Thoracic aorta (tissue), 2 donors: ENCODE measurements at regions not wholly inside any gene's neighbourhood (a gene's known extent, or its start where the extent isn't known, plus 50 kb on each side); places are given as distances from the start of the nearest gene placed in this dataset.

Experiments
- ATAC-seq: fragments of 150-250 bp; one replicate; pipeline ENCODE4 v1.8.0; 2017; ENCODE audit warnings: low read depth; ENCODE audit not compliant: insufficient number of reproducible peaks, low FRiP score
- DNase-seq: peaks from one replicate; pipeline ENCODE4 v3.0.0-alpha.2; 2020; ENCODE audit warnings: low spot score
- H3K27ac ChIP-seq, 2 donors: fragments of 200-600 bp; sonication (generic); 1 replicate in 1 of 2; 2 replicates in 1 of 2; pipeline ENCODE4 v1.5.1; 2016; ENCODE audit warnings: mild to moderate bottlenecking in 2 of 2, moderate library complexity in 2 of 2
- H3K27me3 ChIP-seq: fragments of 200-600 bp; sonication (generic); replicated peaks from 2 replicates; pipeline ENCODE4 v1.6.0; 2016; ENCODE audit warnings: mild to moderate bottlenecking; ENCODE audit not compliant: insufficient read depth
- H3K36me3 ChIP-seq: fragments of 200-600 bp; sonication (generic); one replicate; pipeline ENCODE4 v1.5.1; 2016
- H3K4me1 ChIP-seq, 2 donors: fragments of 200-600 bp; sonication (generic); 1 replicate in 1 of 2; 2 replicates in 1 of 2; pipeline versions ENCODE4 v1.5.1 to v1.6.0; 2016; ENCODE audit warnings: low read depth in 2 of 2, mild to moderate bottlenecking in 1 of 2; ENCODE audit not compliant: control insufficient read depth in 1 of 2
- H3K4me3 ChIP-seq: fragments of 200-600 bp; sonication (generic); 2 replicates; pipeline ENCODE4 v1.5.1; 2016; ENCODE audit warnings: mild to moderate bottlenecking
- H3K9me3 ChIP-seq: fragments of 200-600 bp; sonication (generic); 2 replicates; pipeline ENCODE4 v1.5.1; 2016
- TF ChIP-seq, protein P1 (sequence below): fragments of 200-600 bp; sonication (generic); IDR thresholded peaks from one replicate; pipeline ENCODE4 v1.5.1; 2019; ENCODE audit warnings: antibody characterized with exemption

DNA sequence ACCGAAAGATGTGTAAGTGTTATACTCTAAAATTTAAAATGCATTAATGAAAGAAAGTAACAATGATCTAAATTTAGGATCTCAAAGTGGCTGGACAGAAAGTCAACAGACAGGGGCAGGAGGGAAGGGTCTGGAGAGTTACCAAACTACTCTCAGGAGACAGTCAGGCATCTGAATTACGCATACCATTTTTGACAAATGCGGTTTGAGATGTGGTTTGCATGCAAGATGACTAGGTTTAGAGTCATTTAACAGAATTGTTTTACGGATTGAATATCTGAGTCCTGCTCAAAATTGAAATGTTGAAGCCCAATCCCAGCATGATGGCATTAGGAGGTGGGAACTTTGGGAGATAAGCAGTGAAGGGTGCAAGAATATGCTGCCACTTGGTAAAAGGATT is 314.1 kb downstream of the WDR11 start:
- TF ChIP-seq, protein P1, sequence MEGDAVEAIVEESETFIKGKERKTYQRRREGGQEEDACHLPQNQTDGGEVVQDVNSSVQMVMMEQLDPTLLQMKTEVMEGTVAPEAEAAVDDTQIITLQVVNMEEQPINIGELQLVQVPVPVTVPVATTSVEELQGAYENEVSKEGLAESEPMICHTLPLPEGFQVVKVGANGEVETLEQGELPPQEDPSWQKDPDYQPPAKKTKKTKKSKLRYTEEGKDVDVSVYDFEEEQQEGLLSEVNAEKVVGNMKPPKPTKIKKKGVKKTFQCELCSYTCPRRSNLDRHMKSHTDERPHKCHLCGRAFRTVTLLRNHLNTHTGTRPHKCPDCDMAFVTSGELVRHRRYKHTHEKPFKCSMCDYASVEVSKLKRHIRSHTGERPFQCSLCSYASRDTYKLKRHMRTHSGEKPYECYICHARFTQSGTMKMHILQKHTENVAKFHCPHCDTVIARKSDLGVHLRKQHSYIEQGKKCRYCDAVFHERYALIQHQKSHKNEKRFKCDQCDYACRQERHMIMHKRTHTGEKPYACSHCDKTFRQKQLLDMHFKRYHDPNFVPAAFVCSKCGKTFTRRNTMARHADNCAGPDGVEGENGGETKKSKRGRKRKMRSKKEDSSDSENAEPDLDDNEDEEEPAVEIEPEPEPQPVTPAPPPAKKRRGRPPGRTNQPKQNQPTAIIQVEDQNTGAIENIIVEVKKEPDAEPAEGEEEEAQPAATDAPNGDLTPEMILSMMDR = no peak
- ATAC-seq (no peak), DNase-seq (no peak)
- peaks cover 3 to 11% of the 10 kb centered on the region in 2 donors for H3K4me1 ChIP-seq
- no peak overlapping the region for H3K4me3 ChIP-seq
- H3K36me3 ChIP-seq = no peaks in the 10 kb centered on the region
- peaks cover 5% of the 10 kb centered on the region for H3K9me3 ChIP-seq
- no peaks in the 10 kb centered on the region for H3K27me3 ChIP-seq
- H3K27ac ChIP-seq = no peak overlapping the region

DNA sequence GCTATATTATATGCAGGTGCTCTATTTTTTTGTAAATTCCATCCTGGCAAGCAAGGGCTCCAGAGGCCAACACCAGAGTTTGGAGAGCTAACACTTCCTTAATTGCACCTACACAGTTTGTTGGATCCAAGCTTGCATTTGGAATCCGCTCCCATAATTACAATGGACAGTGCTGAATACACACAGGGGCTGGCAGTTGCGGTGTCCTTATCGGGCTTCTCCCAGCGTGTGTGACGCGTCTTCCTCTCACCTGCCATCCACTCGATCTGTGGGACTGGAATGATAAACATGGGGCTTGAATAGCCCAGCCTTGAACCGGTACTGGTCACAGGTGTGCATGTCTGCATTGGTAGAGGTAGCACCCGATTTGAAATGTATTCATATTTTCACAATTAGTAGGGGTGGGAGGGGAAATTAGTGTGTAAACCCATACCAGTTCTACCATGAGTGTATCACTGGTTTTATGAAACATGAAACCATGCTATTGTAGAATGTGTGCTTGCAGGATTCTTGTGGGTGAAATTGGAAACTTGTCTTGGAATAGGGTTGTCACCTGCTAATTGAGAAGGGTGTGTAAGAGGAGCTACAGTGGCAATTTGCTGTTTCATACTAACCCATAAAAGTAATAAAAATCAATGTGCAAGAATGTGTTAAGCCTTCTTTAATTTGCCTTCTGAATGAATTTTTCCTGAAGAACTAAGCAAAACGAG is 316.5 kb downstream of the WDR11 start:
- H3K27me3 ChIP-seq = no peaks in the 10 kb centered on the region
- no peak overlapping the region for H3K27ac ChIP-seq
- DNase-seq (no peak), ATAC-seq (no peak)
- H3K9me3 ChIP-seq = peaks cover 5% of the 10 kb centered on the region
- peaks cover 3 to 11% of the 10 kb centered on the region in 2 donors for H3K4me1 ChIP-seq
- H3K36me3 ChIP-seq = no peaks in the 10 kb centered on the region
- TF ChIP-seq, protein P1 = no peak
- H3K4me3 ChIP-seq = no peak overlapping the region

DNA sequence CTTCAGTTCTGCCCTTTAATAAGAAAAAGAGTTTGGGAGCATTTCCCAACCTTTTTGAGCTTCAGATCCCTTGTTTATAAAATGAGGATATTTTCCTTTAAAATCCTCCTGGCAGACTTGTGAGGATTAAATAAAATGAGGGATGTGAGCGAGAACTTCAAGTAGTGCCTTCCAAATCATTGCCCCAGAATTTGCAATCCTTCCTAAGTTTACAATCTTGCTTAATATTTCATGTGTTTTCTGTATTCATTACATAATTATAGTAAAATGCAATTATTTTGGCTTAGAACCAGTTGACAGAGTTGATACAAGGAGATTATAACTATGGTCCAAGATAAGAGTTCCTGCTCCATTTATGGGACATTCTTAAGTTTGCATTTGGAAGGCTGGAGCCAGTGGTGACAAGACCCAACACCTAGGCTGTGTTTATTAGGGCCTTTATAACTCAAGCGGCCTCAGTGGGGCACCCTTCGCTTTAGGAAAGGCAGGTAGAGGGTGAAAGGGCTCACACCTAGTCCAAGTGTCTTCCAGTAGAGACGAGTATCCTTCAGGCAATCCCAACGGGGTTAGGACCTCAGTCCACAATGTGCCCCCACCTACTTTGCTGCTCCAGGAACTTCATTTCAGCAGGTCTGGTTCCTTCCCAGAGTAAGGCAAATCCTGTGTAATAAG is 317.5 kb downstream of the WDR11 start:
- DNase-seq = no peak
- Histone ChIP-seq H3K9me3 (peaks cover 5% of the 10 kb centered on the region), H3K4me3 (no peak overlapping the region), H3K4me1 (peaks cover 3 to 11% of the 10 kb centered on the region in 2 donors), H3K27ac (no peak overlapping the region), H3K36me3 (no peaks in the 10 kb centered on the region), H3K27me3 (no peaks in the 10 kb centered on the region)
- ATAC-seq = no peak
- TF ChIP-seq, protein P1 = no peak

DNA sequence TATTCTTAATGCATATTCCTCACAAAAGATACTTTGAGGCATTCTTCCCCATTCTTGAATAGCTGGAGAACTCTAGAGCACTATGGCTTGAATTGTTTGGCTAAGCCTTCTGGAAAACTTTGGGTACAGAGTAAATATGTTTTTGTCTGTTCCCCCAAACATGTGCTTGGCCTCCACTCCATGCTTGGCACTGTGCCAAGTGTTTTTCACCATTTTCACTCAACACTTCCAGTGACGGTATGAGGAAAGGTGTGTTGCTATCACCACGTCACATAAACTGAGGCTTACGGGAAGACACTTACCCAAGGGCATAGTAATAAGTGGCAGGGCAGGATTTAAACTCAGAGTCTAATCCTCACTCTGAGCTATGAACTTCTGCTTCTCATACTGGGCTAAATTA is 318.2 kb downstream of the WDR11 start:
- Histone ChIP-seq H3K9me3 (no peaks in the 10 kb centered on the region), H3K27ac (no peak overlapping the region), H3K4me3 (no peak overlapping the region), H3K27me3 (no peaks in the 10 kb centered on the region), H3K4me1 (peaks cover 3 to 11% of the 10 kb centered on the region in 2 donors), H3K36me3 (no peaks in the 10 kb centered on the region)
- ATAC-seq (no peak), DNase-seq (no peak)
- TF ChIP-seq, protein P1 = no peak

DNA sequence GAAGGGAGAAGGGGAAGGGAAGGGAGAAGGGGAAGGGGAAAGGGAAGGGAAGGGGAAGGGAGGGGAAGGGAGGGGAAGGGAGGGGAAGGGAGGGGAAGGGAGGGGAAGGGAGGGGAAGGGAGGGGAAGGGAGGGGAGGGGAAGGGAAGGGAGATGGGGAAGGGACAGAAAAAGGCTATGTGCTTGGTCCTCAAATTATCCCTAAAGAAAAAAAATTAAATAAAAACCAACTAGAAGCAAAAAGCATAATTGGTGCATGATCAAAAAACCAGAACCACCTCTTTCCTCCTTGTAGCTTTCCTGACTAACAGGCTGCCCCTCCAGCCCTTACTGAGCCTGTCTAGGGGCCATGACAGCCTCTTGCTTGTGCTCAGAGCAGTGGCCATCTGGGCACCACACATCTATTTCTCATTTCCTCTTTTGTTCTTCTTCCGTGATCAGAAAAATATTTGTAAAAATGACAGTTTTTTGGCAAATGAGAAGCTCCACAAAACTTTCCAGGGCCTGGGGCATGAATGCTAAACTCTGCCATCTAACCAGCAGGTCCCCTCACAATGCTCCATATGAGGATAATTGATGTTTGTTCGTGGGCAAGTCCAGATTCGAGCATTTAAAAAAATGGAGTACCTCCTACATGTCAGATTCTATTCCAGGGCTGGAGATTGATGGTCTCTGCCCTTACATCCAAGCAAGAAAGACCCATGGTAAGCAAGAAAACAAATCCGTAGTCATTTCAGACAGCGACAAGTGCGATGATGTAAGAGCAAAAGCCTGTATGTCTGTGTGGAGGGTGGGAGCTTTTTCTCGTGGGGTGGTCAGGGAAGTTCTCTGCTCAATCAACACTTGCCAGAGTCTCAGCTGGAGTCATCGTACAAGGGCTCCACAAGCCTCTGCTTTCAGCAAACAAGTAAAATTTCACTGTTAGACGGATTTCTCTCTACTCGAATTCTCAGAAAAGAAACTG is 320.9 kb downstream of the WDR11 start:
- ATAC-seq = no peak

More for the DNA sequence above, 320.9 kb downstream of the WDR11 start:
- Histone ChIP-seq H3K4me3 (no peak overlapping the region), H3K4me1 (peaks cover 3 to 11% of the 10 kb centered on the region in 2 donors), H3K27ac (no peak overlapping the region), H3K36me3 (no peaks in the 10 kb centered on the region), H3K27me3 (no peaks in the 10 kb centered on the region), H3K9me3 (no peaks in the 10 kb centered on the region)
- no peak for DNase-seq
- TF ChIP-seq, protein P1 = no peak
